Liver (tissue), 3 donors: ENCODE measurements at regions not wholly inside any gene's neighbourhood (a gene's known extent, or its start where the extent isn't known, plus 50 kb on each side); places are given as distances from the start of the nearest gene placed in this dataset.

Experiments used
- ATF3 ChIP-seq: IDR thresholded peaks from 2 replicates; pipeline ENCODE4 v1.6.1; 2016; ENCODE audit warnings: antibody characterized with exemption
- JUND ChIP-seq, 2 donors: IDR thresholded peaks; 2 replicates each; pipeline ENCODE4 v1.6.1; 2016; ENCODE audit warnings: antibody characterized with exemption in 2 of 2
- NR2F2 ChIP-seq: IDR thresholded peaks from 2 replicates; pipeline ENCODE4 v1.6.1; 2016; ENCODE audit warnings: antibody characterized with exemption
- RXRA ChIP-seq, 2 donors: IDR thresholded peaks; 2 replicates each; pipeline ENCODE4 v1.6.1; 2017 to 2018; ENCODE audit warnings: antibody characterized with exemption in 2 of 2, mild to moderate bottlenecking in 1 of 2
- TF ChIP-seq, protein P1 (sequence below): fragments of 150-350 bp; IDR thresholded peaks from 2 replicates; pipeline ENCODE4 v1.5.1; 2017; ENCODE audit warnings: improper control_type of control experiment, low read depth, low read length; ENCODE audit not compliant: missing input control
- donor health status: healthy.
- donor health status: healthy.

GRCh38 chr16:55386534-55387296 lies 62.7 kb downstream of the IRX6 start:
- TF ChIP-seq, protein P1, sequence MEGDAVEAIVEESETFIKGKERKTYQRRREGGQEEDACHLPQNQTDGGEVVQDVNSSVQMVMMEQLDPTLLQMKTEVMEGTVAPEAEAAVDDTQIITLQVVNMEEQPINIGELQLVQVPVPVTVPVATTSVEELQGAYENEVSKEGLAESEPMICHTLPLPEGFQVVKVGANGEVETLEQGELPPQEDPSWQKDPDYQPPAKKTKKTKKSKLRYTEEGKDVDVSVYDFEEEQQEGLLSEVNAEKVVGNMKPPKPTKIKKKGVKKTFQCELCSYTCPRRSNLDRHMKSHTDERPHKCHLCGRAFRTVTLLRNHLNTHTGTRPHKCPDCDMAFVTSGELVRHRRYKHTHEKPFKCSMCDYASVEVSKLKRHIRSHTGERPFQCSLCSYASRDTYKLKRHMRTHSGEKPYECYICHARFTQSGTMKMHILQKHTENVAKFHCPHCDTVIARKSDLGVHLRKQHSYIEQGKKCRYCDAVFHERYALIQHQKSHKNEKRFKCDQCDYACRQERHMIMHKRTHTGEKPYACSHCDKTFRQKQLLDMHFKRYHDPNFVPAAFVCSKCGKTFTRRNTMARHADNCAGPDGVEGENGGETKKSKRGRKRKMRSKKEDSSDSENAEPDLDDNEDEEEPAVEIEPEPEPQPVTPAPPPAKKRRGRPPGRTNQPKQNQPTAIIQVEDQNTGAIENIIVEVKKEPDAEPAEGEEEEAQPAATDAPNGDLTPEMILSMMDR, result no peak
- no peak for TF ChIP-seq JUND (IDR thresholded peaks at IDR 0.05)
- TF ChIP-seq NR2F2, result no peak
- TF ChIP-seq RXRA (IDR thresholded peaks at IDR 0.05), result no peak
- TF ChIP-seq ATF3, result no peak
